ENCODE measurements at regions not wholly inside any gene's neighbourhood (a gene's known extent, or its start where the extent isn't known, plus 50 kb on each side); places are given as distances from the start of the nearest gene placed in this dataset.
"Not testable (repeated sequence)": the region's sequence is repeated elsewhere in the genome, so short reads cannot be mapped to it uniquely, and the experiment has no call there.

DNA sequence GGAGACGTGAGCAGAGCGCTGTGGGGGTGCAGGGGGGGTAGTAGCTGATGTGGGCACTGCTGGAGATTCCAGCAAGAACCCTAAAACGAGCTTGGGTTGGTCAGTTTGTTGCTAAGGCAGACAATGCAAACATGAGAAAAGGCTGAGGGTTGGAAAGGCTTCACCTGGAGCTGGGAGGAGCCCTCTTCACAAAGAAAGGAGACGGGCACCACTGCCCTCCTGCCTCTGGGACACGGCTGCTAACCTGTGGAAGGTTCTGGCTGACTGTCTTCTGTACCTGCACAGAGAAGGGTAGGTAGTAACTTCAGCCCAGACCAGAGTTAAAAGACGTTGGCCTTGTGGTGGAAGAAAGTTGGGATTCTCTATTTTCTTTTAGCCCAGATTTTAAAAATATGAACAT lies 108.7 kb downstream of the SUCLA2 start:
- DNase-seq (ENCODE audit: low read depth, low spot score), result no peak

DNA sequence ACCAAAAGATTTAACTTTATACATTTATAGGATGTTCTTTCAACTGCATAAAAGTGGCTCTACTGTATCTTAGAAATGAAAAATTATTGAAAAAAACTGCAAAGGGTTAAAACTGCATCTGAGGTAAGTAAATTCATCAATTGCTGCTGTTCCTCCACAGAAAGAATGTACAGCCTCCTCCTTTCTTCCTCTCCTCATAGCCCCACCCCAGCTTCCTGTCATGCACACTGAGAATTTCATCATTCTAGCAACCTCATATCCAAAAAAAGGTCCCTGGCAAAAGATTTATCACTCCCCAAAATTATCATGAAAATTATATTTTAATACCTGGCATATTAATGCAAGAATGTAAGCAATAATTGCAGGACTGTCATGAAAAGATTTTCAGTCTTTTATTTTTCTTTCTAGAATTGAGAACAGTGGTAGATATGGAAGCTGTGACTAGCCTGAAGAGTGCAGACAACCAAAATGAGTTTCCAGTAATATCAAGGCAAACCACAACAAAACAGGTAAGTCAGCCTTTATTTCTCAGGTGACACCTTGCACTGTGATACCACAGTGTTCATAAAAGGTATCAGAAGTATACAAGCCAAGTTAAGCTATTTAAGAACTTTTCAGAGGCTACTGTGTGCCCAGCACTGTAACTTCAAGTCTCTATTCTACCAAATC lies 110.8 kb downstream of the SUCLA2 start:
- no peak for DNase-seq (ENCODE audit: low read depth, low spot score)

- no peak for DNase-seq (ENCODE audit: low read depth, low spot score)
Observed at GRCh38 chr13:47886314-47886713, 114.8 kb downstream of the SUCLA2 start.

GRCh38 chr13:47875201-47875600 lies 125.9 kb downstream of the SUCLA2 start:
- no peak for DNase-seq (ENCODE audit: low read depth, low spot score)

DNA sequence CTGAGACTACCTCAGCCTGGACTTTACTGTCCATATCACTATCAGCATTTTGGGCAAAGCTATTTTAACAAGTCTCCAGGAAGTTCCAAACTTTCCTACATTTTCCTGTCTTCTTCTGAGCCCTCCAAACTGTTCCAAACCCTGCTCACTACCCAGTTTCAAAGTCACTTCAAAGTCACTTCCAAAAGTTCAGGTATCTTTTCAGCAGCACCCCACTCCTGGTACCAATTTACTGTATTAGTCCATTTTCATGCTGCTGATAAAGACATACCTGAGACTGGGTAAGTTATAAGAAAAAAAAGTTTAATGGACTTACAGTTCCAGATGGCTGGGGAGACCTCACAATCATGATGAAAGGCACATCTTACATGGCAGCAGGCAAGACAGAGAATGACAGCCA lies 127.1 kb downstream of the SUCLA2 start:
- not testable (repeated sequence) for DNase-seq (ENCODE audit: low read depth, low spot score)

- not testable (repeated sequence) for DNase-seq (ENCODE audit: low read depth, low spot score)
Observed at GRCh38 chr13:47873319-47873718, 127.8 kb downstream of the SUCLA2 start.

- no peak for DNase-seq (ENCODE audit: low read depth, low spot score)
Observed at GRCh38 chr13:47869776-47870175, 131.3 kb downstream of the SUCLA2 start.

- no peak for DNase-seq (ENCODE audit: low read depth, low spot score)
Observed at GRCh38 chr13:47865883-47866282, 135.2 kb downstream of the SUCLA2 start.

GRCh38 chr13:47862841-47863240 lies 138.2 kb downstream of the SUCLA2 start:
- DNase-seq (ENCODE audit: low read depth, low spot score), result no peak

- peak; percentile 46 for DNase-seq (ENCODE audit: low read depth, low spot score)
Observed at GRCh38 chr13:47859165-47859564, 141.9 kb downstream of the SUCLA2 start.

GRCh38 chr13:47858042-47859025 lies 142.7 kb downstream of the SUCLA2 start:
- DNase-seq (ENCODE audit: low read depth, low spot score), result peak; percentile 46

- peak; percentile 34 for DNase-seq (ENCODE audit: low read depth, low spot score)
Observed at GRCh38 chr13:47853236-47853635, 147.8 kb downstream of the SUCLA2 start.

DNA sequence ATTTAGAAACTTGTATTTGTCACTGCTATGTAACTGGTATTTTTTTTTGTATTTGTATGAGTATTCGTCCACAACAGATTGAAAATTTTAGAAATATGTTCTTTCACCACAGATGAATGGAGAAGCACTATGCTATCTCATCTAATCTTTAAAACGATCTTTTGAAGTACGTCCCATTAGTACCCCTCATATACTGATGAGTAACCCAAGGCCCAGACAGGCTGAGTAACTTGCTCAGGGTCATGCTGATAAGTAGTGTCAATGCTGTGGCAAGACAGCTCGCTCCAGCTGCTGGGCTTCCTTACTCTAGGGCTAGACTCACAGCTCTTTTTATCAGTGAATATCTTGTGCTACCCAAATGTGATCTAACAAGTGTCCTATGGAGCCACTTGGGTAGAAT lies 154.2 kb downstream of the SUCLA2 start:
- DNase-seq (ENCODE audit: low read depth, low spot score), result no peak

GRCh38 chr13:47845981-47846380 lies 155.1 kb downstream of the SUCLA2 start:
- DNase-seq (ENCODE audit: low read depth, low spot score), result no peak

DNA sequence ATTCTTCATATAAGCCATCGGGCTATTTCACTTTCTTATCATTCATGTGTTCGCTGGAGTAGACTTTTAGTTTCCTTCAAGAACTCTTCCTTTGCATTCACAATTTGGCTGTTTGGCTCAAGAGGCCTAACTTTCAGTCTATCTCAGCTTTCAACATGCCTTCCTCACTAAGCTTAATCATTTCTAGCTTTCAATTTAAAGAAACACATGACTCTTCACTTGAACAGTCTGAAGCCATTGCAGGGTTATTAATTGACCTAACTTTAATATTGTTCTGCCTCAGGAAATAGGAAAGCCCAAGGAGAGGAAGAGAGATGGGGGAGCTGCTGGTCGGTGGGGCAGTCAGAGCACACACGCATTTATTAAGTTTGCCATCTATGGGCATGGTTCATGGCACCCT lies 158.1 kb downstream of the SUCLA2 start:
- no peak for DNase-seq (ENCODE audit: low read depth, low spot score)

DNA sequence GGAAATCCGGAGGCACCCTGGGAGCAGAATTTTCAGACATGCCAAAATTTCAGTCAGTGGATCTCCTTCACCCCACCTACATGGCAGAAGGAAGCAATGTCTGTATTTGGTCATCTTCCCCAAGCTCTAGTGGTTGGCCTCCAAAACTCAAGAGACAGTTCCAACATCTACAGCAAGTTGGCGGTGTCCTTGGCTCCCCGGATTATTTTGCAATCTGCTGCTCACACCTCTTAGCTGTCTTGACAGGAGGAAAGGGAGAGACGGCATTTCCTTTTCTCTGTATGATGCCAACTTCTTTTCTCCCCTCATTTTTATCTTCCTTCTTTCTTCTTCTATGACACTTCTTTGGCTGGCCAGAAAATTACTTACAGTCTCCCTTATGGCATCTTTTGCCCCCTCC lies 159.9 kb downstream of the SUCLA2 start:
- no peak for DNase-seq (ENCODE audit: low read depth, low spot score)

DNA sequence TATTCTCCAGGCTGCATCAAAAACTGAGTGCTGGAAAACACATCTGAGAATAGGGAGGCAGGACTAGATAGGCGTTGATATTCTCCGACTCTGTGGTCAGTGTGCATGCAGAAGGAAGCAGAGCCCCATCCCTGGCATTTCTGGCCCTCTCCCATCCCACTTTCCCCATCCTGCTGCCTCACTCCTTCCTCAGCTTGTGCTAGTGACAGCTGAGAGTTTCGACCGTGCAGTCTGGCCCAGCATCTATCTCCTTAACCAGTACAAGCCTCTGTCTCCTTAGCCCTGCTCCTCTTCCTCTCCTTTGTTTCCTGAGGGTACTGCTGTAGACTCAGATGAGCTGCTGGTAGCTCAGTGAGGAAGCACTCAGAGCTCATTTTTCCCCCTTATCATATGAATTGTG lies 163.2 kb downstream of the SUCLA2 start:
- DNase-seq (ENCODE audit: low read depth, low spot score), result no peak

- no peak for DNase-seq (ENCODE audit: low read depth, low spot score)
Observed at GRCh38 chr13:47837104-47837880, 163.8 kb downstream of the SUCLA2 start.

DNA sequence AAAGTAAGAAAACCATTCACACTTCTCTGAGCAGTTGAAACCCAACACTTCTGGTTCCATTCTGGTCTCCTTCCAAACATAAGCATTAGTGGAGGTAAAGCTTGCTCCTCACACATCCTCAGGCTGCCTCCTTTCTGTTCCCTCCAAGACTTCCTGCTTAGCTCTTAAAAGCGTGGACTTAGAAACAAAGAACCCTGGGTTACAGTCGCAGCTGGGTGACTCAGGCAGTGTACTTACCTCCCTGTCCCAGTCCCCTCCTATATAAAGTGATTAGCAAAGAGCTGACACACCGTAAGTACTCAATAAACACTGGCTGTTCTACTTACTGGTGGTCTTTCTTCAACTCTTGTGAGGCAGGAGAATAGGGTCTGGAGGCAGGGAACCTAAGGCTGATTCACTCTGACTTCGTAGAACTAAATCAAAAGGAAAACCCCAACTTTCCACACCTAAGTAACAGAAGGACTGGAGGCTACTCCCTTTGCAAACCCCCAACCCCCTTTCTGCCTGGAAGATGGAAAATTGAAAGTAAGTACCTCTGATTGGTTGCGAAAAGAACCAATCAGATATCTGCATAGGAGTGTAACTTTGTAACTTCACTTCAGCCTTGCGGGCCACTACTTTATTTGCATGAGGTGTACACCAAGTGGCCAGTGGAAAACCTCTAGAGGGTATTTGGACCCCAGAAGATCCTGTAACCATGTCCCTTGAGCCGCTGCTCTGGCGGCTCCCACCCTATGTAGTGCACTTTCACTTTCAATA lies 165.4 kb downstream of the SUCLA2 start:
- DNase-seq (ENCODE audit: low read depth, low spot score), result no peak

- DNase-seq (ENCODE audit: low read depth, low spot score), result no peak
Observed at GRCh38 chr13:47832458-47832972, 168.6 kb downstream of the SUCLA2 start.

- DNase-seq (ENCODE audit: low read depth, low spot score), result no peak
Observed at GRCh38 chr13:47831265-47831664, 169.8 kb downstream of the SUCLA2 start.
